HepG2 (cell line): ENCODE measurements at regions not wholly inside any gene's neighbourhood (a gene's known extent, or its start where the extent isn't known, plus 50 kb on each side); places are given as distances from the start of the nearest gene placed in this dataset.

Experiments
- EP300 ChIP-seq, 3 experiments: sonication (generic) in 1 of 3; formaldehyde crosslinking in 1 of 3; IDR thresholded peaks; 2 replicates each; pipeline versions ENCODE4 v1.5.1 to v1.6.1; 2011 to 2020; ENCODE audit warnings: low read depth in 2 of 3, low read length in 2 of 3, borderline replicate concordance in 1 of 3, improper control_type of control experiment in 1 of 3, mild to moderate bottlenecking in 1 of 3, missing genetic modification reagents in 1 of 3, moderate library complexity in 1 of 3
- FOXA3 ChIP-seq: IDR thresholded peaks from 2 replicates; pipeline ENCODE4 v1.6.1; 2016; ENCODE audit warnings: missing genetic modification reagents, missing compliant biosample characterization
- KLF16 ChIP-seq, 2 experiments: sonication (generic) in 1 of 2; formaldehyde crosslinking in 1 of 2; IDR thresholded peaks; 2 replicates each; pipeline versions ENCODE4 v1.6.1 to v1.8.0; 2016 to 2023; ENCODE audit warnings: missing genetic modification reagents in 2 of 2, missing compliant biosample characterization in 1 of 2
- NFRKB ChIP-seq: fragments of 450-650 bp; IDR thresholded peaks from 2 replicates; pipeline ENCODE4 v1.6.1; 2017
- POLR2A ChIP-seq, 2 experiments: IDR thresholded peaks; 2 replicates each; pipeline ENCODE4 v1.6.1; 2011; ENCODE audit warnings: low read depth in 2 of 2, low read length in 2 of 2, mild to moderate bottlenecking in 1 of 2, moderate library complexity in 1 of 2; ENCODE audit not compliant: insufficient read depth in 1 of 2
- SNAI1 ChIP-seq: sonication (generic); formaldehyde crosslinking; IDR thresholded peaks from 2 replicates; pipeline ENCODE4 v1.5.0; 2020; ENCODE audit warnings: mild to moderate bottlenecking, missing genetic modification reagents, borderline replicate concordance
- THAP11 ChIP-seq: IDR thresholded peaks from 2 replicates; pipeline ENCODE4 v1.6.1; 2016; ENCODE audit warnings: missing biosample characterization, missing genetic modification reagents
- ZBTB3 ChIP-seq: sonication (generic); formaldehyde crosslinking; IDR thresholded peaks from 2 replicates; pipeline ENCODE4 v1.4.0; 2020; ENCODE audit warnings: low read depth, mild to moderate bottlenecking, moderate library complexity, missing genetic modification reagents, borderline replicate concordance
- ZNF24 ChIP-seq: fragments of 450-650 bp; IDR thresholded peaks from 2 replicates; pipeline ENCODE4 v1.6.1; 2017; ENCODE audit warnings: antibody characterized with exemption, mild to moderate bottlenecking
- ZNF547 ChIP-seq: sonication (generic); formaldehyde crosslinking; IDR thresholded peaks from 2 replicates; pipeline ENCODE4 v1.5.1; 2020; ENCODE audit warnings: mild to moderate bottlenecking, missing genetic modification reagents
- TF ChIP-seq, protein P1 (sequence below), 2 experiments: sonication (generic) in 1 of 2; formaldehyde crosslinking in 1 of 2; IDR thresholded peaks; 2 replicates each; pipeline versions ENCODE4 v1.4.0 to v1.6.1; 2018 to 2020; ENCODE audit warnings: missing genetic modification reagents in 2 of 2, borderline replicate concordance in 1 of 2, low read depth in 1 of 2, mild to moderate bottlenecking in 1 of 2, missing biosample characterization in 1 of 2
- TF ChIP-seq, protein P2 (sequence below): sonication (generic); formaldehyde crosslinking; IDR thresholded peaks from 2 replicates; pipeline ENCODE4 v1.8.0; 2022; ENCODE audit warnings: low read depth, missing genetic modification reagents
- TF ChIP-seq, protein P3 (sequence below): sonication (generic); formaldehyde crosslinking; IDR thresholded peaks from 2 replicates; pipeline ENCODE4 v1.8.1; 2023; ENCODE audit warnings: mild to moderate bottlenecking, inconsistent platforms, moderate library complexity, missing genetic modification reagents, borderline replicate concordance

DNA sequence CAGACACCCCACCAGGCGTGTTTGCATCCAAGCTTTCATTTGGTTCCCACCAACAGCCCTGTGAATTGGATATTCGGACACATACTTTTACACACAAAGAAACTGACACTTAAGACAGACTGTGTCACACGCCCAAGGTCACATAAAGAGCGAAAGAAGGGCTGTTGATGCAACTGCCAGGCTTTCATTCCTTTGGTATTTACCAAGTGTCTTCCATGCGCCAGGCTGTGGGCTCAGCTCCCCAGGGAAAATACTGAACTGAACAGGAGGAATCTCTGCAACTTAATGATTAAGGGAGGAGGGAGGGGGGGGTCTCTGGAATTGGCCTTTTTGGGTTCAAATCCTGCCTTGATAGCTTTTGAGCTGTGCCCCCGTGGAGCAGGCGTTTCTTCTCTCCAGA lies 122.8 kb downstream of the ACTL8 start:
- TF ChIP-seq THAP11 (CRISPR knock-in tag) (no peak), KLF16 (CRISPR knock-in tag; IDR thresholded peaks at IDR 0.05) (no peak), NFRKB (no peak), ZNF24 (no peak), POLR2A (IDR thresholded peaks at IDR 0.05; ENCODE audit: insufficient read depth in 1 of 2, low read depth in 2 of 2, low read length in 2 of 2) (no peak), FOXA3 (CRISPR knock-in tag) (no peak), ZBTB3 (CRISPR knock-in tag) (no peak), SNAI1 (no peak), EP300 (IDR thresholded peaks at IDR 0.05; ENCODE audit: low read depth in 2 of 2, low read length in 2 of 2) (no peak), EP300 (CRISPR knock-in tag; IDR thresholded peaks at IDR 0.05; ENCODE audit: borderline replicate concordance) (no peak), ZNF547 (CRISPR knock-in tag) (no peak)
- TF ChIP-seq, protein P1, sequence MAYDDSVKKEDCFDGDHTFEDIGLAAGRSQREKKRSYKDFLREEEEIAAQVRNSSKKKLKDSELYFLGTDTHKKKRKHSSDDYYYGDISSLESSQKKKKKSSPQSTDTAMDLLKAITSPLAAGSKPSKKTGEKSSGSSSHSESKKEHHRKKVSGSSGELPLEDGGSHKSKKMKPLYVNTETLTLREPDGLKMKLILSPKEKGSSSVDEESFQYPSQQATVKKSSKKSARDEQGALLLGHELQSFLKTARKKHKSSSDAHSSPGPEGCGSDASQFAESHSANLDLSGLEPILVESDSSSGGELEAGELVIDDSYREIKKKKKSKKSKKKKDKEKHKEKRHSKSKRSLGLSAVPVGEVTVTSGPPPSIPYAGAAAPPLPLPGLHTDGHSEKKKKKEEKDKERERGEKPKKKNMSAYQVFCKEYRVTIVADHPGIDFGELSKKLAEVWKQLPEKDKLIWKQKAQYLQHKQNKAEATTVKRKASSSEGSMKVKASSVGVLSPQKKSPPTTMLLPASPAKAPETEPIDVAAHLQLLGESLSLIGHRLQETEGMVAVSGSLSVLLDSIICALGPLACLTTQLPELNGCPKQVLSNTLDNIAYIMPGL (CRISPR knock-in tag; IDR thresholded peaks at IDR 0.05; ENCODE audit: borderline replicate concordance in 1 of 2, low read depth in 1 of 2), result no peak
- TF ChIP-seq, protein P2, sequence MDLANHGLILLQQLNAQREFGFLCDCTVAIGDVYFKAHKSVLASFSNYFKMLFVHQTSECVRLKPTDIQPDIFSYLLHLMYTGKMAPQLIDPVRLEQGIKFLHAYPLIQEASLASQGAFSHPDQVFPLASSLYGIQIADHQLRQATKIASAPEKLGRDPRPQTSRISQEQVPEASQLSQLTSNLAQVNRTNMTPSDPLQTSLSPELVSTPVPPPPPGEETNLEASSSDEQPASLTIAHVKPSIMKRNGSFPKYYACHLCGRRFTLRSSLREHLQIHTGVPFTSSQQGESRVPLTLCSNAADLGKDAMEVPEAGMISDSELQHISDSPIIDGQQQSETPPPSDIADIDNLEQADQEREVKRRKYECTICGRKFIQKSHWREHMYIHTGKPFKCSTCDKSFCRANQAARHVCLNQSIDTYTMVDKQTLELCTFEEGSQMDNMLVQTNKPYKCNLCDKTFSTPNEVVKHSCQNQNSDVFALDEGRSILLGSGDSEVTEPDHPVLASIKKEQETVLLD (CRISPR knock-in tag), result no peak
- TF ChIP-seq, protein P3, sequence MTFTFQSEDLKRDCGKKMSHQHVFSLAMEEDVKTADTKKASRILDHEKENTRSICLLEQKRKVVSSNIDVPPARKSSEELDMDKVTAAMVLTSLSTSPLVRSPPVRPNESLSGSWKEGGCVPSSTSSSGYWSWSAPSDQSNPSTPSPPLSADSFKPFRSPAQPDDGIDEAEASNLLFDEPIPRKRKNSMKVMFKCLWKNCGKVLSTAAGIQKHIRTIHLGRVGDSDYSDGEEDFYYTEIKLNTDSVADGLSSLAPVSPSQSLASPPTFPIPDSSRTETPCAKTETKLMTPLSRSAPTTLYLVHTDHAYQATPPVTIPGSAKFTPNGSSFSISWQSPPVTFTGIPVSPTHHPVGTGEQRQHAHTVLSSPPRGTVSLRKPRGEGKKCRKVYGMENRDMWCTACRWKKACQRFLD (CRISPR knock-in tag), result no peak
